Choroid plexus epithelial cell (primary cell): ENCODE measurements at regions not wholly inside any gene's neighbourhood (a gene's known extent, or its start where the extent isn't known, plus 50 kb on each side); places are given as distances from the start of the nearest gene placed in this dataset.
"Not testable (repeated sequence)": the region's sequence is repeated elsewhere in the genome, so short reads cannot be mapped to it uniquely, and the experiment has no call there.

Source experiments
- DNase-seq: peaks from one replicate; pipeline ENCODE4 v3.0.0-alpha.2; 2010; ENCODE audit warnings: low read depth
- H3K4me3 ChIP-seq: 2 replicates; pipeline ENCODE4 v1.5.1; 2011; ENCODE audit warnings: low read depth, mild to moderate bottlenecking, control low read depth, low read length, moderate library complexity
- CTCF ChIP-seq: conservative IDR thresholded peaks from 2 replicates; pipeline ENCODE4 v1.5.1; 2011; ENCODE audit warnings: low read depth, mild to moderate bottlenecking, control low read depth, inconsistent platforms, low read length, moderate library complexity

- H3K4me3 ChIP-seq: no peak overlapping the region
- DNase-seq: peak; percentile 4
- TF ChIP-seq CTCF: no peak
Measured at GRCh38 chr14:37711831-37712475, 116.5 kb downstream of the TTC6 start.

- DNase-seq, H3K4me3 ChIP-seq: not testable (repeated sequence)
Measured at GRCh38 chr14:37712476-37712860, 117.0 kb downstream of the TTC6 start.

GRCh38 chr14:37712976-37713431 is 117.6 kb downstream of the TTC6 start:
- DNase-seq: no peak
- TF ChIP-seq CTCF: no peak
- no peak overlapping the region for H3K4me3 ChIP-seq

GRCh38 chr14:37720131-37720530 is 124.7 kb downstream of the TTC6 start:
- H3K4me3 ChIP-seq: no peak overlapping the region
- TF ChIP-seq CTCF: no peak
- DNase-seq: no peak

GRCh38 chr14:37721976-37722659 is 126.7 kb downstream of the TTC6 start:
- TF ChIP-seq CTCF: no peak
- no peak overlapping the region for H3K4me3 ChIP-seq
- peak; percentile 53 for DNase-seq

GRCh38 chr14:37723515-37723914 is 128.1 kb downstream of the TTC6 start:
- H3K4me3 ChIP-seq: no peak overlapping the region
- no peak for DNase-seq
- TF ChIP-seq CTCF: no peak

GRCh38 chr14:37726708-37727107 is 131.3 kb downstream of the TTC6 start:
- DNase-seq: no peak
- TF ChIP-seq CTCF: no peak

More at GRCh38 chr14:37726708-37727107, 131.3 kb downstream of the TTC6 start:
- H3K4me3 ChIP-seq: no peak overlapping the region
